ENCODE measurements at regions not wholly inside any gene's neighbourhood (a gene's known extent, or its start where the extent isn't known, plus 50 kb on each side); places are given as distances from the start of the nearest gene placed in this dataset.
A peak's percentile ranks its signal among the peaks of the same experiment; 100 is the strongest.

DNA sequence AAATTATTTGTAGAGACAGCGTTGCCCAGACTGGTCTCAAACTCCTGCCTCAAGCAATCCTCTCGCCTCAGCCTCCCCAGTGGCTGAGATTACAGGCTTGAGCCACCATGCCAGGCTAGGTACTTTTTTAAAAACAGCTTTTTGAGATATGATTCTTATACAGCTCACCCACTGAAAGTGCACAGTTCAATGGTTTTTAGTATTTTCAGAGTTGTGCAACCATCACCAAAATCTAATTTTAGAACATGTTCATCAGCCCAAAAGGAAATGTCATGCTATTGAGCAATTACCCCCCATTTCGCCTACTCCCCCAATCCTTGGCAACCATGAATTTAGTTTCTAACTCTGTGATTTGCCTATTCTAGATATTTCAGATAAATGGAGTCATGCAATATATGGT, 73.7 kb downstream of the EVX1 start:
- intact Hi-C loops (cut with DNase I): no loop called here
- H3K36me3 ChIP-seq: no peaks in the 10 kb centered on the region
- H3K9me3 ChIP-seq: peaks cover 0 to 19% (median 0%) of the 10 kb centered on the region in 11 donors
- 58 to 82% methylated on average over 3 of the region's 3 CpGs for WGBS, 2 donors
- H3K27me3 ChIP-seq: peaks cover 0 to 34% (median 5%) of the 10 kb centered on the region in 7 donors
- TF ChIP-seq, protein P1, sequence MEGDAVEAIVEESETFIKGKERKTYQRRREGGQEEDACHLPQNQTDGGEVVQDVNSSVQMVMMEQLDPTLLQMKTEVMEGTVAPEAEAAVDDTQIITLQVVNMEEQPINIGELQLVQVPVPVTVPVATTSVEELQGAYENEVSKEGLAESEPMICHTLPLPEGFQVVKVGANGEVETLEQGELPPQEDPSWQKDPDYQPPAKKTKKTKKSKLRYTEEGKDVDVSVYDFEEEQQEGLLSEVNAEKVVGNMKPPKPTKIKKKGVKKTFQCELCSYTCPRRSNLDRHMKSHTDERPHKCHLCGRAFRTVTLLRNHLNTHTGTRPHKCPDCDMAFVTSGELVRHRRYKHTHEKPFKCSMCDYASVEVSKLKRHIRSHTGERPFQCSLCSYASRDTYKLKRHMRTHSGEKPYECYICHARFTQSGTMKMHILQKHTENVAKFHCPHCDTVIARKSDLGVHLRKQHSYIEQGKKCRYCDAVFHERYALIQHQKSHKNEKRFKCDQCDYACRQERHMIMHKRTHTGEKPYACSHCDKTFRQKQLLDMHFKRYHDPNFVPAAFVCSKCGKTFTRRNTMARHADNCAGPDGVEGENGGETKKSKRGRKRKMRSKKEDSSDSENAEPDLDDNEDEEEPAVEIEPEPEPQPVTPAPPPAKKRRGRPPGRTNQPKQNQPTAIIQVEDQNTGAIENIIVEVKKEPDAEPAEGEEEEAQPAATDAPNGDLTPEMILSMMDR (IDR thresholded peaks at IDR 0.05): no peak
- no peak for DNase-seq
- H3K27ac ChIP-seq: no peak overlapping the region
- H3K4me1 ChIP-seq: peaks cover 0 to 14% (median 0%) of the 10 kb centered on the region in 9 donors
- no peak overlapping the region for H3K4me3 ChIP-seq
- peak in 1 of 8 donors; percentile 44 for ATAC-seq

DNA sequence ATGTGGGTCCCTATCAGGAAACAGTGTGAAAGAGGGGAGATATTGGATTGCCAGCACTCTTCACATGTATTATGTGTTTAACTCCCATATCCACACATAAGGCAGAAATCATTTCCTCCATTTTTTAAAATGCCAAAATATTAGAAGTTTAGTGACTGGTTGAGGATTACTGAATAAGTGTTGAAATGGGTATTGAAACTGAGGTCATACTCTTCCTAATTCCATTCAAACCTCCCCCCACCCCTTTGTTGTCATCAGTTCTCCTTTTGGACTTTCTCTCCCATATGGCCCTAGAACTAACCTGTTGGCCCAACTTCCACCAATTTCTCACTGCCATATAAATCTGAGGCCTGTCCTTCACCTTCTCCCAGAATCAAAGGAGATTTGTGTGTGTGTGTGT, 81.6 kb downstream of the EVX1 start:
- Histone ChIP-seq H3K4me3 (no peak overlapping the region), H3K4me1 (no peaks in the 10 kb centered on the region), H3K36me3 (no peaks in the 10 kb centered on the region), H3K27me3 (peaks cover 0 to 9% (median 0%) of the 10 kb centered on the region in 7 donors), H3K9me3 (peaks cover 0 to 6% (median 0%) of the 10 kb centered on the region in 11 donors), H3K27ac (no peak overlapping the region)
- DNase-seq: no peak
- ATAC-seq: no peak
- TF ChIP-seq, protein P1 (IDR thresholded peaks at IDR 0.05): no peak
- intact Hi-C loops (cut with DNase I): no loop called here

DNA sequence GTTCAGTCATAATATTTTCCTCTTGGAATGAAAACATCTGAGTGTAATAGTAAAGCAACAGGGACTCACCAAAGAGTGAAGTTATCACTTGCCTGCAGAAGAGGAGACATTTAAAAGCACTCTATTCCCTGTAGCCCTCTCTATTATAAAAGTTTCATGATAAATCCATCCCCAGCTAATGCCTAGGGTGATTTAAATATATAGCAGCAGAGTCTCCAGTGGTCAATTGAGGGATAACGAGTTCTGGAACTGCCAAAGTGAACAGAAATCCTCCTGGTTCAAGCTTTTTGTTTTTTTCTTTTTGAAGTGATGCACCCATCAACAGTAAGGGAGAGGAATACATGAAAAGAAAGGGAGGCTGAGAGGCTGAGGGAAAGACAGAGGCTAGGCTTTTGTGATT, 87.3 kb downstream of the EVX1 start:
- DNase-seq (no peak), ATAC-seq (no peak)
- Histone ChIP-seq H3K27me3 (no peaks in the 10 kb centered on the region), H3K36me3 (no peaks in the 10 kb centered on the region), H3K27ac (no peak overlapping the region), H3K4me1 (no peaks in the 10 kb centered on the region), H3K4me3 (no peak overlapping the region), H3K9me3 (peaks cover 0 to 24% (median 12%) of the 10 kb centered on the region in 11 donors)
- 21 to 32% methylated on average over 1 of the region's 1 CpG for WGBS, 2 donors
- intact Hi-C loops (cut with DNase I): no loop called here
- TF ChIP-seq, protein P1 (IDR thresholded peaks at IDR 0.05): no peak

DNA sequence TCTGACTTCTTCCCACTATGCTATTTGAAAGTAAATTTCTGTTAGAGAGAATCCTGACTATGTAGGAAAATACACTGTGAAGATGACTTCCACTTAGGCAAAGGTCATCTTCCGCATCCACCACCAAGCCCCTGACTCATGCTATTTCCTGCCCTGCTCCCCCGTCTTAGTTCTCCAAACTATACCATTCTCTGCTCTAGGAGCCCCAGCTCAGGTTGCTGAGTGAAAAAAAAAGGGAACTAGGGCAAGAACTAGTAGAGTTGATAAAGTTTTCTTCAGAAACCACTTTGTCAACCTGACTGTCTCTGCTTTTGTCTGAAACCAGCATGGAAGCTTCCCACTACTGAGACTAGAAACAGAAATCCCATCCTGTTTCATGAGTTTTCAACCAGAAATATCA, 96.9 kb downstream of the EVX1 start:
- ATAC-seq (peak in 1 of 8 donors; percentile 33), DNase-seq (no peak)
- Histone ChIP-seq H3K9me3 (no peaks in the 10 kb centered on the region), H3K27me3 (peaks cover 0 to 10% (median 7%) of the 10 kb centered on the region in 7 donors), H3K27ac (peak overlapping the region in 1 of 10 donors; percentile 62), H3K4me3 (no peak overlapping the region), H3K4me1 (peaks cover 0 to 10% (median 0%) of the 10 kb centered on the region in 9 donors), H3K36me3 (no peaks in the 10 kb centered on the region)
- WGBS, 2 donors: 72 to 89% methylated on average over 2 of the region's 2 CpGs
- intact Hi-C loops (cut with DNase I): no loop called here
- TF ChIP-seq, protein P1 (IDR thresholded peaks at IDR 0.05): no peak
